ENCODE measurements at regions not wholly inside any gene's neighbourhood (a gene's known extent, or its start where the extent isn't known, plus 50 kb on each side); places are given as distances from the start of the nearest gene placed in this dataset.
"Not testable (repeated sequence)": the region's sequence is repeated elsewhere in the genome, so short reads cannot be mapped to it uniquely, and the experiment has no call there.

DNA sequence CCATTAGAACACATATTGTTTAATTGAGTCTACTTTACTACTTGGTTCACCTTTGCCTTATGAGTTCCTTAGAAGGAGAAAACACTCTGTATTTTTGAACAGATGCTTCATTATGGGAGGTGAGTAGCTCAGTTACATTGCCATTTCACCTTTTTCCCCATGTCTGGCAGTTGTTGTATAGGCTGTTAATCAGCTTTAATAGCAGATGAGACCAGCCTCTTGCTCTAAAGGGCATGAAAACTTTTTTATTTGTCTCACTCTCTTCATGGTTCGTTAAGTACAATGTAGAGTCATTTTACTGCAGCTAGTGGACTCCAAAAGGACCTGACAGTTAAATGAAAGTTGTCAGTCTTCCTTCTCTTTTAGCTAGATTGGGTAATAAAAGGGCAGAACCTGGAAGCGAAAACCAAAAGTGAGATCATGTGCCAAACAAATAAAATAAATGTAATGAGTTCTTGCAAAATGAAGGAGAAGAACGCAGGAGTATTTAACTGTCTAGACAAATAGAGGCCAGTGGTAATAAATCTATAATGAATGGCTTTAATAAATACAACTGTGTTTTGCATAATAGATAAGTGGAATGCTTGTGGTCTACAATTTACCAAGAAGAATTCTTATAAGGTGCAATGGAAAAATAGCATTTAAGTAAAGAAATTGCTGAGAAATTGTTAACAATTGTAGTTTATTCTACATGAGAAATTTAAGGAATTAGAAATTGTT, 180.0 kb upstream of the NEGR1 start:
- no peaks in the 10 kb centered on the region for H3K27me3 Mint-ChIP-seq
- H3K27ac Mint-ChIP-seq, result no peak overlapping the region
- POLR2A ChIA-PET, result no interaction called here
- no peaks in the 10 kb centered on the region for H3K9me3 Mint-ChIP-seq
- ATAC-seq (ENCODE audit: low read depth) (no peak), DNase-seq (no peak)
- H3K4me1 Mint-ChIP-seq, result no peaks in the 10 kb centered on the region
- H3K36me3 Mint-ChIP-seq, result no peaks in the 10 kb centered on the region
- no peak overlapping the region for H3K4me3 Mint-ChIP-seq

DNA sequence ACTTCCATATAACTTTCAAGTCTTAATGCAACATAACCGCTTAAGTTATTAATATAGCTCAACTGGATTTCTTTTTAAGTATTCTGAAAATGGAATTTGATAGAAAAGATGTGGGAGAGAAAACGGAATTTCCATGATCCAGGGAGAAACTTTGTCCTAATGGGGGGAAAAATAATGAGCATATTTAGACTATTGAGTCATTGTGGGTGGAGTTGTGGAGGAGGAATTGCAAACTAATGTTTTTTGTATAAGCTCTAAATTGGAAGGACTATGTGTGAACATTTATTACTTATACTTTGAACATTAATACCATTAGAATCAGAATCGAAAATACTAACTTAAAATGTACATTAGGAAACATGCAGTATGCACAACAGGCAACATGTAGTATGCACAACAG, 159.9 kb upstream of the NEGR1 start:
- Mint-ChIP-seq H3K27ac (no peak overlapping the region), H3K4me1 (no peaks in the 10 kb centered on the region), H3K36me3 (no peaks in the 10 kb centered on the region), H3K9me3 (no peaks in the 10 kb centered on the region), H3K4me3 (no peak overlapping the region), H3K27me3 (no peaks in the 10 kb centered on the region)
- DNase-seq (no peak), ATAC-seq (ENCODE audit: low read depth) (no peak)
- POLR2A ChIA-PET, result no interaction called here

DNA sequence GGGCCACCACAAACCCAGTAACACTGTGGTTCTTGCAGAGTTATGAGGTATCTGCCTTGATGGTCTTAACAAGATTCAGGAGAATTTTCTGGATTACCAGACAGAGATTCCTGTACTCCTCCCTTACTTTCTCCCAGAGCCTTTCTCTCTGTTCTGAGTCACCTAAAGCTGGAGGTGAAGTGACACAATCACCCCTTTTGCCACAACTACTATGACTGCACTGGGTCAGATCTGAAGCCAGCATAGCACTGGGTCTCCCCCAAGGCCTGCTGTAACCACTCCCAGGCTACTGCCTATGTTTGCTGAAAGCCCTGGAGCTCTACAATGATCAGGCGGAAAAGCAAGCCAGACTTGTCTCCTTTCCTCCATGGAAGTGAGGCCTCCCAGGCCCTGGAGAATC, 156.7 kb upstream of the NEGR1 start:
- DNase-seq (no peak), ATAC-seq (ENCODE audit: low read depth) (no peak)
- Mint-ChIP-seq H3K27ac (no peak overlapping the region), H3K27me3 (no peaks in the 10 kb centered on the region), H3K36me3 (no peaks in the 10 kb centered on the region), H3K9me3 (no peaks in the 10 kb centered on the region), H3K4me3 (no peak overlapping the region), H3K4me1 (no peaks in the 10 kb centered on the region)
- POLR2A ChIA-PET, result no interaction called here

DNA sequence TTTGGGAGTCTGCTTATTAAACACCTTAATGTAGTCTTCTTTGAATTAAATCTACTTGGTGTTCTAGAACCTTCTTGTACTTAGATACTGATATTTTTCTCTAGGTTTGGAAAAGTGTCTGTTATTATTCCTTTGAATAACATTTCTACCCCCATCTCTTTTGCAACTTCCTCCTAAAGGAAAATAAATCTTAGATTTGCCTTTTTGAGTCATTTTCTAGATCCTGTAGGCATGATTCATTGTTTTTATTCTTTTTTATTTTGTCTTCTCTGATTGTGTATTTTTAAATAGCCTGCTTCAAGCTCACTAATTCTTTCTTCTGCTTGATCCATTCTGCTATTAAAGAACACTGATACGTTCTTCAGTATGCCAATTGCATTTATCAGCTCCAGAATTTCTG, 155.9 kb upstream of the NEGR1 start:
- no peaks in the 10 kb centered on the region for H3K9me3 Mint-ChIP-seq

DNA sequence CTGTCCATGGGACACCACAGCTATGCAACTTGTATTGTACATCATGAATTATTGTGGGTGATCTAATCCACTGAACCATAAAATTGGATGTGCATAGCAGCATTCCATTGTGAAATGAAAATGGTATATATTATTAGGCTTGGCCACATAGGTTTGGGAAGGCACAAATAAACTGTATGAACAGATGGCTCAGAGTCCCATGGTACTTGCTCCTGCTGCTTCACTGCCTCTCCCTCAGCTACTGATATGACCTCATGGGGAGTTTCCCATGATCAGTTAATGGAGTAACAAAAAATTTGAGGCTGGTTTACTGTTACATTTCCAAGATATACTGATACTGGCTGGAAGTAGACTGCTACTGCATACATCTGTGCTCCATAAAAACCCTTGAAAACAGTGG, 152.7 kb upstream of the NEGR1 start:
- H3K4me1 Mint-ChIP-seq, result no peaks in the 10 kb centered on the region
- no peak for DNase-seq
- POLR2A ChIA-PET, result no interaction called here
- no peaks in the 10 kb centered on the region for H3K27me3 Mint-ChIP-seq
- no peak overlapping the region for H3K4me3 Mint-ChIP-seq
- ATAC-seq (ENCODE audit: low read depth), result no peak
- no peaks in the 10 kb centered on the region for H3K36me3 Mint-ChIP-seq
- no peaks in the 10 kb centered on the region for H3K9me3 Mint-ChIP-seq
- H3K27ac Mint-ChIP-seq, result no peak overlapping the region

More for the DNA sequence above, 155.9 kb upstream of the NEGR1 start:
- ATAC-seq (ENCODE audit: low read depth) (no peak), DNase-seq (no peak)
- H3K27me3 Mint-ChIP-seq, result no peaks in the 10 kb centered on the region
- POLR2A ChIA-PET, result no interaction called here
- no peaks in the 10 kb centered on the region for H3K4me1 Mint-ChIP-seq
- no peak overlapping the region for H3K27ac Mint-ChIP-seq
- no peaks in the 10 kb centered on the region for H3K36me3 Mint-ChIP-seq
- no peak overlapping the region for H3K4me3 Mint-ChIP-seq

DNA sequence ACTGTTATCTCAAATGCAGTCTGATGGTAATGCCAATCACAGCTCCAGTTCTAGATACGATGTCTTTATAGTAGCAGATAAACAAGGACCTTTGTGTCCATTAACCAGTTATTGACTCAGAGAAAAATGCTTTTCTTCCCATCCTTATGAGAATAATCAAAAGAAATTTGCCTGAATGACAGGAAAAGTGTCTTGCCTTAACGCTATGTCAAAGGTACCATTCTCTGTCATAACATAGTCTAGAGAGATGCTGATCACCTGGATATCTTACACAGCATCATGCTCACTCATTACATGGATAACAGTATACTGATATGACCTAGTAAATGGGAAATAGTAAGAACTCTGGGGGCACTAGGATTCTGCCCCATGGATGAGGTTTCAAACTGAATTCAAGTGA, 151.7 kb upstream of the NEGR1 start:
- Mint-ChIP-seq H3K4me1 (no peaks in the 10 kb centered on the region), H3K27ac (no peak overlapping the region), H3K36me3 (no peaks in the 10 kb centered on the region), H3K4me3 (no peak overlapping the region), H3K9me3 (no peaks in the 10 kb centered on the region), H3K27me3 (no peaks in the 10 kb centered on the region)
- POLR2A ChIA-PET, result no interaction called here
- ATAC-seq (ENCODE audit: low read depth) (no peak), DNase-seq (no peak)

GRCh38 chr1:72433591-72433990, 151.3 kb upstream of the NEGR1 start:
- H3K27ac Mint-ChIP-seq, result no peak overlapping the region
- no peaks in the 10 kb centered on the region for H3K27me3 Mint-ChIP-seq
- no peaks in the 10 kb centered on the region for H3K9me3 Mint-ChIP-seq
- no peaks in the 10 kb centered on the region for H3K4me1 Mint-ChIP-seq
- no peaks in the 10 kb centered on the region for H3K36me3 Mint-ChIP-seq
- no peak for DNase-seq
- POLR2A ChIA-PET, result no interaction called here
- no peak overlapping the region for H3K4me3 Mint-ChIP-seq
- ATAC-seq (ENCODE audit: low read depth), result no peak

DNA sequence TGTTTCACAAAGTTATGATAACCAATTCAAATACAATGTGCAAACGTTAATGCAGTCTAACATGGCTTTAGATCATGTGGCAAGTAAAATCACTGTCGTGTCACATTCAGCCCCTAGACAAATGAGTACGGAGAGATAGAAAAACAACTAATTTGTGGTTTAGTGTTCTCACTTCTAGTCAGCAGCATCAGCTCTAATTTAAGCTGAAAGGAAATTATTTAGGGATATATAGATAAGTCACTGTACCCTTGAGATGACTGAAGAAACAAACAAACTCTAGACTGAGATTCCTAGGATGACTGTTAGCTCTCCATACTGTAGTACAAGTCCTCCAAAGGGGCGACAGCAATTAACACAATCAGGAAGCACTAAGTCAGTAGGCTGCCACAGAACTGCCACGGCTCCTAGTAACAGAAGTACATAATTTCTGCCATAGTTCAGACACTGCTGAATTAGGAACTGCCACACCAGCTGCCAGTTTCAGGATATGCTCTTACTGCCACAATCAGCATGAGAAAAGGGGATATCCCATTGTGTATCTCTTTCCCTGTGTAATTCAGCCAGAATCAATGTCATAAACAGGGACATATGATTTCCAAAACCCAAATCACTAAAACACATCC, 150.4 kb upstream of the NEGR1 start:
- Mint-ChIP-seq H3K4me3 (no peak overlapping the region), H3K9me3 (peaks cover 5% of the 10 kb centered on the region), H3K4me1 (no peaks in the 10 kb centered on the region), H3K36me3 (no peaks in the 10 kb centered on the region), H3K27me3 (no peaks in the 10 kb centered on the region), H3K27ac (no peak overlapping the region)
- POLR2A ChIA-PET, result no interaction called here
- DNase-seq (no peak), ATAC-seq (ENCODE audit: low read depth) (no peak)

- peaks cover 8% of the 10 kb centered on the region for H3K9me3 Mint-ChIP-seq
- H3K27me3 Mint-ChIP-seq, result no peaks in the 10 kb centered on the region
- no peak for ATAC-seq (ENCODE audit: low read depth)
- H3K4me3 Mint-ChIP-seq, result no peak overlapping the region
- no peak for DNase-seq
- POLR2A ChIA-PET, result no interaction called here
- H3K4me1 Mint-ChIP-seq, result no peaks in the 10 kb centered on the region
- H3K27ac Mint-ChIP-seq, result no peak overlapping the region
- no peaks in the 10 kb centered on the region for H3K36me3 Mint-ChIP-seq
Observed at GRCh38 chr1:72431810-72432209, 149.5 kb upstream of the NEGR1 start.

GRCh38 chr1:72428276-72428675, 145.9 kb upstream of the NEGR1 start:
- H3K9me3 Mint-ChIP-seq, result peaks cover 14% of the 10 kb centered on the region
- H3K27me3 Mint-ChIP-seq; H3K4me3 Mint-ChIP-seq; DNase-seq; H3K36me3 Mint-ChIP-seq; POLR2A ChIA-PET; ATAC-seq (ENCODE audit: low read depth); H3K4me1 Mint-ChIP-seq; H3K27ac Mint-ChIP-seq: not testable (repeated sequence)

DNA sequence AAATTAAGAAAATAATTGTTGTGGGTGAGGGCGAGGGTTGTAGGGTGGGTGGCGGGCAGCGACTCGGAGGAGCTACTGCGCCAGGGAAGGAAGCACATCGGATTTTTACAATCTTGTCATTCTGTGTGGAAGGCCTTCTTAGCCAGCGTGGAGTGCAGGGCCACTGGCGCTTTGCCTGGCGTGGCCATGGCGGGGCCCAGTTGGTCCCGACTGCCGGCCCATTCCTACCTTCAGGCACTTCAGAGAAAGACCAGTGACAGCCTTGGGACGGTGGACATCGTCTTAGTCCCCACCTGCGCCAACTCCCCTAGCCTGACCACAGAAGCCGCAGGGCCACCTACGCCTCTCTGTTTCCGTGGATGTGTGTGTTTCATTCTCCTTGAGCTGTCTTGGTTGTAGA, 136.9 kb upstream of the NEGR1 start:
- POLR2A ChIA-PET, result no interaction called here
- no peaks in the 10 kb centered on the region for H3K36me3 Mint-ChIP-seq
- H3K27ac Mint-ChIP-seq, result no peak overlapping the region
- DNase-seq (no peak), ATAC-seq (ENCODE audit: low read depth) (no peak)
- no peak overlapping the region for H3K4me3 Mint-ChIP-seq
- no peaks in the 10 kb centered on the region for H3K4me1 Mint-ChIP-seq
- peaks cover 3% of the 10 kb centered on the region for H3K9me3 Mint-ChIP-seq
- H3K27me3 Mint-ChIP-seq, result no peaks in the 10 kb centered on the region

DNA sequence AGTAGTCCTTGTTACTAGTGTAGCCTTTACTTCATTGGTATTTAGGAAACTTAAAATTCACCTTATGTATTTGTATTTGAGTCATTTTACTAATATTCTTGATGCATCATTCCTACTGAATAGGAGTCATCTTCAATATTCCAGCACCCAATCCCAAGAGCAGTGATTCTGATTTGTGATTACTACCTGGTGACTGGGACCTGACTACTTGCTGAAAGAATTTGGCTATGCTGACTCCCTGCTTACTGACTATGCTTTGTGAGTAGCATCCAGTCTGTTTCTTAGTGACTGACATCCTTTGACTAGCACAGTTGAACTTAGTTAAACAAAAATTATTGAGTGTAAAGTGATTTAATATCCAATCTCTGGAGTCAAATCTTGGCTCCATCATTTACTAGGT, 129.9 kb upstream of the NEGR1 start:
- DNase-seq, result no peak
- Mint-ChIP-seq H3K4me3 (no peak overlapping the region), H3K4me1 (no peaks in the 10 kb centered on the region), H3K27me3 (no peaks in the 10 kb centered on the region), H3K36me3 (no peaks in the 10 kb centered on the region), H3K9me3 (no peaks in the 10 kb centered on the region), H3K27ac (no peak overlapping the region)
- POLR2A ChIA-PET, result no interaction called here
- no peak for ATAC-seq (ENCODE audit: low read depth)

DNA sequence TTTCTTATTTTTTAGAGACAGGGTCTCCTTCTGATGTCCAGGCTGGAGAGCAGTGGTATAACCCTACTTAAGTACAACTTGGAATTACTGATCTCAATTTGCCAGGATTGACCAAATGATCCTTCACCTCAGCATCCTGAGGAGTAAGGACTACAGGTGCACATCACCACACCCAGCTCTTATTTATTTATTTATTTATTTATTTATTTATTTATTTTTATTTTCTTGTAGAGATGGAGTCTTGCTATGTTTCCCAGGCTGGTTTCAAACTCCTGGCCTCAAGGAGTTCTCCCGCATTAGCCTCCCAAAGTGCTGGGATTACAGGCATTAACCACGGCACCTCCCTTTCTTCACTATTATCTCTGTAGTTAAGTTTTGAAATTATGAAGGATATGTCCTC, 117.5 kb upstream of the NEGR1 start:
- Mint-ChIP-seq H3K4me1 (no peaks in the 10 kb centered on the region), H3K27me3 (no peaks in the 10 kb centered on the region), H3K36me3 (no peaks in the 10 kb centered on the region), H3K4me3 (no peak overlapping the region), H3K27ac (no peak overlapping the region), H3K9me3 (no peaks in the 10 kb centered on the region)
- ATAC-seq (ENCODE audit: low read depth) (no peak), DNase-seq (no peak)
- POLR2A ChIA-PET, result no interaction called here

GRCh38 chr1:72397786-72398185, 115.4 kb upstream of the NEGR1 start:
- no peak overlapping the region for H3K4me3 Mint-ChIP-seq
- H3K9me3 Mint-ChIP-seq, result no peaks in the 10 kb centered on the region
- H3K36me3 Mint-ChIP-seq, result no peaks in the 10 kb centered on the region
- no peak for ATAC-seq (ENCODE audit: low read depth)
- no peak overlapping the region for H3K27ac Mint-ChIP-seq
- H3K4me1 Mint-ChIP-seq, result no peaks in the 10 kb centered on the region
- H3K27me3 Mint-ChIP-seq, result no peaks in the 10 kb centered on the region
- DNase-seq, result no peak
- POLR2A ChIA-PET, result no interaction called here

- Mint-ChIP-seq H3K4me1 (no peaks in the 10 kb centered on the region), H3K9me3 (peaks cover 1% of the 10 kb centered on the region), H3K4me3 (no peak overlapping the region), H3K36me3 (no peaks in the 10 kb centered on the region), H3K27ac (no peak overlapping the region), H3K27me3 (no peaks in the 10 kb centered on the region)
- DNase-seq, result no peak
- POLR2A ChIA-PET, result no interaction called here
- no peak for ATAC-seq (ENCODE audit: low read depth)
Observed at GRCh38 chr1:72394457-72394856, 112.1 kb upstream of the NEGR1 start.

Measured in activated naive CD8-positive, alpha-beta T cell treated with anti-CD3 and anti-CD28 coated beads, Interleukin-2, amount 10 ng/mL, durations not matched to agents 7 days and 5 days (primary cell).